A549 (cell line): ENCODE measurements at regions not wholly inside any gene's neighbourhood (a gene's known extent, or its start where the extent isn't known, plus 50 kb on each side); places are given as distances from the start of the nearest gene placed in this dataset.

Experiments used
- ATAC-seq, 2 experiments: fragments of 200-7000 bp in 1 of 2; fragments of >200 bp in 1 of 2; cut with Nextera tagmentation in 1 of 2; cut with Tn5 transposase in 1 of 2; 3 replicates each; pipeline versions ENCODE4 v1.8.0 to v1.9.1; 2018 to 2020; ENCODE audit warnings: mild to moderate bottlenecking in 1 of 2, moderate library complexity in 1 of 2
- CTCF ChIA-PET: fragments of 300-600 bp; sonication (Branson Sonifier 250); formaldehyde crosslinking; extraction: SDS; loops from one replicate; lab custom pipeline; 2021; ENCODE audit warnings: antibody characterized with exemption, inconsistent platforms; lab: Yijun Ruan, JAX
- POLR2A ChIA-PET: fragments of 350-600 bp; formaldehyde crosslinking; extraction: SDS; loops from one replicate; lab custom pipeline; 2021; ENCODE audit warnings: antibody characterized with exemption, inconsistent platforms; lab: Yijun Ruan, JAX
- DNase-seq, 2 experiments: peaks; one replicate each; pipeline versions ENCODE4 v3.0.0 to v3.0.0-alpha.2; 2011 to 2016; ENCODE audit warnings: low read depth in 1 of 2, low spot score in 1 of 2
- FAIRE-seq: peaks from 2 replicates; lab custom pipeline; 2011; peaks lifted over from hg19 to GRCh38; lab: Jason Lieb, UNC
- H3K27ac ChIP-seq, 2 experiments: fragments of >200 bp; sonication (Bioruptor Twin); formaldehyde crosslinking; 3 replicates each; pipeline ENCODE4 v1.5.1; 2016 to 2017
- H3K4me1 ChIP-seq: fragments of >200 bp; sonication (Bioruptor Twin); formaldehyde crosslinking; 3 replicates; pipeline ENCODE4 v1.6.1; 2016
- H3K4me2 ChIP-seq: fragments of >200 bp; sonication (Bioruptor Twin); formaldehyde crosslinking; 3 replicates; pipeline ENCODE4 v1.6.1; 2016
- H3K4me3 ChIP-seq: fragments of >200 bp; sonication (Bioruptor Twin); formaldehyde crosslinking; 3 replicates; pipeline ENCODE4 v1.5.1; 2016
- H3K9me3 ChIP-seq: fragments of >200 bp; sonication (Bioruptor Twin); formaldehyde crosslinking; 3 replicates; pipeline ENCODE4 v1.6.1; 2016
- CBX8 ChIP-seq: fragments of 200-600 bp; sonication (generic); IDR thresholded peaks from 2 replicates; pipeline ENCODE4 v1.6.1; 2016
- CEBPB ChIP-seq, 2 experiments: fragments of >200 bp in 1 of 2; sonication (Bioruptor Twin) in 1 of 2; formaldehyde crosslinking in 1 of 2; IDR thresholded peaks; 2 replicates each; pipeline ENCODE4 v1.6.1; 2012 to 2016
- CHD2 ChIP-seq: fragments of 150-350 bp; IDR thresholded peaks from 2 replicates; pipeline ENCODE4 v1.6.1; 2014; ENCODE audit warnings: low read length; ENCODE audit not compliant: partially characterized antibody
- CHD4 ChIP-seq: fragments of 200-600 bp; sonication (generic); IDR thresholded peaks from 2 replicates; pipeline ENCODE4 v1.6.1; 2016; ENCODE audit warnings: antibody characterized with exemption, mild to moderate bottlenecking, borderline replicate concordance
- EHMT2 ChIP-seq: fragments of 200-600 bp; sonication (generic); IDR thresholded peaks from 2 replicates; pipeline ENCODE4 v1.6.1; 2016; ENCODE audit warnings: antibody characterized with exemption, low read depth, mild to moderate bottlenecking, moderate library complexity
- ELK1 ChIP-seq: fragments of 150-350 bp; IDR thresholded peaks from 2 replicates; pipeline ENCODE4 v1.6.1; 2014; ENCODE audit warnings: low read depth, mild to moderate bottlenecking, low read length
- EP300 ChIP-seq, 2 experiments: fragments of >200 bp; sonication (Bioruptor Twin); formaldehyde crosslinking; IDR thresholded peaks; 2 replicates in 1 of 2; 3 replicates in 1 of 2; pipeline ENCODE4 v1.6.1; 2016 to 2017
- ESRRA ChIP-seq: fragments of 150-350 bp; IDR thresholded peaks from 2 replicates; pipeline ENCODE4 v1.6.1; 2014; ENCODE audit warnings: mild to moderate bottlenecking, low read length, borderline replicate concordance
- HDAC2 ChIP-seq: fragments of 200-600 bp; sonication (generic); IDR thresholded peaks from 2 replicates; pipeline ENCODE4 v1.6.1; 2016
- HES2 ChIP-seq: fragments of >200 bp; sonication (Bioruptor Twin); formaldehyde crosslinking; IDR thresholded peaks from 2 replicates; pipeline ENCODE4 v1.6.1; 2016
- HOXB5 ChIP-seq: fragments of 250-450 bp; sonication (Bioruptor Pico); IDR thresholded peaks from 2 replicates; pipeline ENCODE4 v1.5.0; 2020; ENCODE audit warnings: mild to moderate bottlenecking, moderate library complexity
- JUNB ChIP-seq: fragments of >200 bp; sonication (Bioruptor Twin); formaldehyde crosslinking; IDR thresholded peaks from 2 replicates; pipeline ENCODE4 v1.6.1; 2016
- MAFK ChIP-seq: fragments of 450-650 bp; IDR thresholded peaks from 2 replicates; pipeline ENCODE4 v1.6.1; 2014; ENCODE audit not compliant: partially characterized antibody
- NFE2L2 ChIP-seq: fragments of 150-350 bp; conservative IDR thresholded peaks from 2 replicates; pipeline ENCODE4 v1.6.1; 2014; ENCODE audit warnings: low read length
- PBX3 ChIP-seq: IDR thresholded peaks from 2 replicates; pipeline ENCODE4 v1.6.1; 2012
- RARB ChIP-seq: fragments of 250-450 bp; sonication (Bioruptor Pico); IDR thresholded peaks from 2 replicates; pipeline ENCODE4 v1.8.0; 2021; ENCODE audit warnings: mild to moderate bottlenecking, moderate library complexity
- RCOR1 ChIP-seq: fragments of 150-350 bp; IDR thresholded peaks from 2 replicates; pipeline ENCODE4 v1.6.1; 2014; ENCODE audit warnings: antibody characterized with exemption, low read length, low read depth
- SMC3 ChIP-seq: fragments of >200 bp; sonication (Bioruptor Twin); formaldehyde crosslinking; IDR thresholded peaks from 3 replicates; pipeline ENCODE4 v1.6.1; 2018; ENCODE audit warnings: inconsistent platforms
- SREBF2 ChIP-seq: fragments of 450-650 bp; IDR thresholded peaks from 2 replicates; pipeline ENCODE4 v1.6.1; 2014; ENCODE audit warnings: mild to moderate bottlenecking, moderate library complexity
- TFCP2L1 ChIP-seq: fragments of 250-450 bp; sonication (Bioruptor Pico); IDR thresholded peaks from 2 replicates; pipeline ENCODE4 v1.5.0; 2021; ENCODE audit warnings: mild to moderate bottlenecking
- ZC3H11A ChIP-seq: fragments of 450-650 bp; IDR thresholded peaks from 2 replicates; pipeline ENCODE4 v1.6.1; 2014; ENCODE audit warnings: antibody characterized with exemption, mild to moderate bottlenecking
- ZFP36 ChIP-seq: fragments of 450-650 bp; IDR thresholded peaks from 2 replicates; pipeline ENCODE4 v1.6.1; 2014; ENCODE audit warnings: borderline replicate concordance; ENCODE audit not compliant: partially characterized antibody
- WGBS: methylation state at CpG from one replicate; pipeline ENCODE4 v1.1.6; 2017; ENCODE audit errors: missing lambda C conversion rate; 5-methylcytosine and 5-hydroxymethylcytosine counted together

- TF ChIP-seq HOXB5 (CRISPR knock-in tag) (no peak), CHD4 (no peak), EHMT2 (no peak)
- TF ChIP-seq, all 56 proteins: peak for 0
Measured at GRCh38 chrY:7961811-7962210, 1050.3 kb upstream of the AMELY start (continued).

- 2% methylated on average over 4 of the region's 4 CpGs for WGBS
- Histone ChIP-seq H3K27ac (no peak overlapping the region), H3K4me3 (no peak overlapping the region), H3K9me3 (no peaks in the 10 kb centered on the region), H3K4me1 (no peaks in the 10 kb centered on the region), H3K4me2 (no peak overlapping the region)
- FAIRE-seq (no peak), ATAC-seq (no peak), DNase-seq (peak in 1 of 2 experiments; percentile 1)
- POLR2A ChIA-PET, result no interaction called here
- CTCF ChIA-PET, result no interaction called here
- TF ChIP-seq PBX3, result no peak
- TF ChIP-seq CHD4, result no peak
- TF ChIP-seq ELK1, result no peak
- no peak for TF ChIP-seq ZFP36
- no peak for TF ChIP-seq EP300 (IDR thresholded peaks at IDR 0.05)
- TF ChIP-seq ESRRA, result no peak
Measured at GRCh38 chrY:7957773-7958172, 1046.2 kb upstream of the AMELY start.

- FAIRE-seq, result no peak
- POLR2A ChIA-PET, result no interaction called here
- TF ChIP-seq RARB (CRISPR knock-in tag) (no peak), CHD2 (no peak), HES2 (no peak), MAFK (peak; percentile 5), HDAC2 (no peak), SMC3 (no peak), ZFP36 (no peak)
- TF ChIP-seq, all 56 proteins: peak for 1
- DNase-seq (no peak), ATAC-seq (no peak)
- Histone ChIP-seq H3K4me3 (no peak overlapping the region), H3K27ac (no peak overlapping the region), H3K9me3 (no peaks in the 10 kb centered on the region), H3K4me2 (no peak overlapping the region), H3K4me1 (no peaks in the 10 kb centered on the region)
- CTCF ChIA-PET, result no interaction called here
- WGBS, result 9% methylated on average over 3 of the region's 3 CpGs
Measured at GRCh38 chrY:7951187-7951852, 1039.8 kb upstream of the AMELY start.

GRCh38 chrY:7944135-7944534, 1032.6 kb upstream of the AMELY start:
- ATAC-seq, result no peak
- POLR2A ChIA-PET, result no interaction called here
- H3K4me3 ChIP-seq, result no peak overlapping the region
- 0% methylated on average over 1 of the region's 1 CpG for WGBS
- DNase-seq, result no peak
- H3K4me2 ChIP-seq, result no peak overlapping the region
- H3K9me3 ChIP-seq, result no peaks in the 10 kb centered on the region
- CTCF ChIA-PET, result no interaction called here
- no peak for TF ChIP-seq NFE2L2
- no peak for FAIRE-seq
- no peaks in the 10 kb centered on the region for H3K4me1 ChIP-seq
- H3K27ac ChIP-seq, result no peak overlapping the region

- Histone ChIP-seq H3K9me3 (no peaks in the 10 kb centered on the region), H3K27ac (no peak overlapping the region), H3K4me2 (no peak overlapping the region), H3K4me1 (no peaks in the 10 kb centered on the region), H3K4me3 (no peak overlapping the region)
- FAIRE-seq (no peak), ATAC-seq (no peak), DNase-seq (no peak)
- 27% methylated on average over 3 of the region's 3 CpGs for WGBS
- ChIA-PET POLR2A (no interaction called here), CTCF (no interaction called here)
- no peak for TF ChIP-seq EHMT2
- no peak for TF ChIP-seq JUNB
- TF ChIP-seq SREBF2, result no peak
- no peak for TF ChIP-seq CEBPB (IDR thresholded peaks at IDR 0.05)
- TF ChIP-seq CBX8, result no peak
- TF ChIP-seq ZC3H11A, result no peak
- no peak for TF ChIP-seq RCOR1
- TF ChIP-seq MAFK, result no peak
- no peak for TF ChIP-seq TFCP2L1
Measured at GRCh38 chrY:7942711-7943110, 1031.2 kb upstream of the AMELY start.
